IPS-15b (cell line): ENCODE measurements at regions not wholly inside any gene's neighbourhood (a gene's known extent, or its start where the extent isn't known, plus 50 kb on each side); places are given as distances from the start of the nearest gene placed in this dataset.

Source experiments
- H3K27me3 ChIP-seq: one replicate; pipeline ENCODE4 v1.6.1; 2013; ENCODE audit warnings: low read length; ENCODE audit not compliant: control insufficient read depth, insufficient read depth
- H3K36me3 ChIP-seq: one replicate; pipeline ENCODE4 v1.6.1; 2013; ENCODE audit warnings: low read length; ENCODE audit not compliant: control insufficient read depth, insufficient read depth
- H3K4me1 ChIP-seq: one replicate; pipeline ENCODE4 v1.6.1; 2013; ENCODE audit warnings: mild to moderate bottlenecking, low read length; ENCODE audit not compliant: control insufficient read depth, insufficient read depth
- H3K4me3 ChIP-seq: one replicate; pipeline ENCODE4 v1.5.1; 2013; ENCODE audit warnings: low read depth, low read length
- H3K9ac ChIP-seq: one replicate; pipeline ENCODE4 v1.6.1; 2013; ENCODE audit warnings: low read depth, mild to moderate bottlenecking, low read length
- H3K9me3 ChIP-seq: one replicate; pipeline ENCODE4 v1.6.1; 2013; ENCODE audit warnings: mild to moderate bottlenecking, low read length; ENCODE audit not compliant: control insufficient read depth, insufficient read depth

DNA sequence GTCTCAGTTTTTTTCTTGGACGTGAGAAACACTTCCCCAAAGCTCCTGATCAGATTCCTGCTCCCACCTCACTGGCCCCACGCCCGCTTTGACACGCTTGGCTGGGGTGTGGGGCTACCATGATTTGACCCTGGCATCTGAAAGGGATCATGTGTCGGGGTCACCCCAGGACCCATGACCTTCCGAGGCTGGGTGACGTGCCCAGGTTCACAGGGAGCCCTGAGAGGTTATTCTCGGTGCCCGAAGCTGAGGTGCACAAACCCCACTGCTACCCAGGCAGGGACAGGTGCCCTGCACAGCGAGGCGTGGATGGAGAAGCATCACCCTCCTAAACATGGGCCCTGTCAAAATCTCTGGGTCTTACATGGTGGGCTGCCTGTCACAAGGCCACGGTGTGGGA is 404.1 kb downstream of the GALR1 start:
- Histone ChIP-seq H3K9me3 (no peaks in the 10 kb centered on the region), H3K36me3 (no peaks in the 10 kb centered on the region), H3K27me3 (no peaks in the 10 kb centered on the region), H3K4me3 (no peak overlapping the region), H3K4me1 (no peaks in the 10 kb centered on the region), H3K9ac (no peak overlapping the region)

DNA sequence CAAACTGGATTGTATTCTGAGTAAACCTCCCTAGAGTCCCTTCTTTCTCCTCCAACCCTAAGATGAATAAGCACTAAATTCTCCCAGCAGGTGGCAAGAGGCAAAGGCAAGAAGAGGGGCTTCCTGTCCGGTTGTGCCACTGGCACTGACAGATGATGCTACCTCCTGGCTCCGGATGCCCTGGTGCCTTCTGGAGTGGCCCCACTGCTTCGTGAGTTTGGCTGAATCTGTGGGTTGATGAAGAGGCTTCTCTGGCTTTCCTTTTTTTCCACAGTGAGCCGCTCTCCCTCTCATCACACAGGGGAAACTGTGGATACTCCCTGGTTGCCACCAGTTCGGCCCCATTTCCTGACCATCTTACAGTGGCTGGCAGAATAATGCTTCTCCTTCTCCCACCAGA is 404.7 kb downstream of the GALR1 start:
- Histone ChIP-seq H3K27me3 (no peaks in the 10 kb centered on the region), H3K9ac (no peak overlapping the region), H3K4me3 (no peak overlapping the region), H3K36me3 (no peaks in the 10 kb centered on the region), H3K4me1 (no peaks in the 10 kb centered on the region), H3K9me3 (no peaks in the 10 kb centered on the region)

DNA sequence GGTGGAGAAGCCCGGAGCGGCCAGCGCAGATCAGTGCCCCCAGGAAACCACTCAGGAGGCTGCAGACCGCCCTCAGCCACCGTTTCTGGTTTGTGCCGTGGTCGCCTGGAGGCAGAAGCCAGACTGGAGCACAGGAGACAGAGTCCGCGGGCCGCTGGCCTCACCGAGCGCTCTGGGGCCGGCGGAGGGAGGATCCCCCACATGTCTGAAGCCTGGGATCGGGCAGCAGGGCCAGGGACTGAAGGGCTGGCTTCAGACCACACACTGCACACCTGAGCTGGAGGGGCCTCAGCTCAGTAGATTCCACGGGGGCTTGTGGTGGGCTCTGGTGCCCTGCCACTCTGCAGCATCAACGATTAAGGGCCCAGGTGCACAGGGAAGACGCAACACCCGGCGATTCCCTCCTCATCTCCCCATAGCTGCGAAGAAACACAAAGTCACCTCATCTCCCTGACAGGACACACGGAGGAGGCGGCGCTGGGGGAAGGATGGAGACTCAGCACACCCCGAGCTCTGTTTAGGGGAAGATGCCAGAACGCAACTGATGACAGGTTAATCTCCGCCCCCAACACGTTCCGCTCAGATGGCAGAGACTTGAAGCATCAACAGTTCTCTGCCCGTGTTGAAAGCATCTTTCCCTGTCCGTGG is 408.1 kb downstream of the GALR1 start:
- Histone ChIP-seq H3K36me3 (no peaks in the 10 kb centered on the region), H3K9me3 (no peaks in the 10 kb centered on the region), H3K4me3 (no peak overlapping the region), H3K9ac (no peak overlapping the region), H3K27me3 (no peaks in the 10 kb centered on the region), H3K4me1 (no peaks in the 10 kb centered on the region)

DNA sequence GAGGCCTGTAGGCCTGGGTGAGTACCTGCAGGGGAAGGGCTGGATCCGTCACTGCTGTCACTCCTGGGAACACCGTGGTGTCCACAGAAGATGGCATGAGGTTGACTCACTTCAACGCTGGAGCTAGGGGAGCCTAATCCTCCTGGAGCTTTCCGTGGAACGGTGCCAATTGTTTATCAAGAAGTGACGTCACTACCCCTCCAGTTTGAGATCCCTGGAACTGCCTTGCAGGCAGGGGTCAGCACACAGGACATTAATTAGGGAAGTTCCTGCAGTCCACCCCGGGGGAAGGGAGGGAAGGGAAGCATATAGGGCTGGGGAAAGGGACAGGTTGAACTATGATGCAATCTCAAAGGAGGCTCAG is 408.6 kb downstream of the GALR1 start:
- H3K27me3 ChIP-seq = no peaks in the 10 kb centered on the region
- H3K4me1 ChIP-seq = no peaks in the 10 kb centered on the region
- H3K9ac ChIP-seq = no peak overlapping the region

DNA sequence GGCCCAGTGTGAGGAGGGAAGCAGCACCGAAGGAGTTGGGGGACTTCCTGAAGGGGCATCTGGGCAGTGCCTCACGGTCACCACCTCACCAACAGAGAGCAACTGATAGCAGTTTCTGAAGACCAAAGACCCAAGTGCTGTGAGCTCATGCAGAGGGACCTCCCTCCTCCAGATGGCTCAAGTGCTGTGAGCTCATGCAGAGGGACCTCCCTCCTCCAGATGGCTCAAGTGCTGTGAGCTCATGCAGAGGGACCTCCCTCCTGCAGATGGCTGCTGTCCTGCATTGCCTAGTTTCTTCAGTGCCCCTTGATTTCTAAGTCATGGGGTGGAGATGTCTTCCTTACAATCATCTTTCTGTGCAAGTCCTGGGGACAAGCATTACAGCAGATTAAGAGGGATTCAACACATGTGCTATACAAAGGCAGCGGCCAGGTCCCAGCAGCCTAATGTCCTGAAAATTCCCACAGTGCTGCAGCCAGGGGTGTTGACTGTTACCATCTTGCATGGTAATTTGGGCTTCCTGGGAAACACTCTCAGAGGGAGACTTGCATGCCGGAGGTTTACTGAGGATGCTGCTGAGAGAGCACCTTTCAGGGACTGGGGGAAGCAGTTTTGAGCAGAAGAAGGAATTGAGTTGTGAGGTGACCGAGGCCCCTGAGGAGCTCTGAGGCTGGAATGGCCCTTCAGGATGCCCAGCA is 409.3 kb downstream of the GALR1 start:
- Histone ChIP-seq H3K36me3 (no peaks in the 10 kb centered on the region), H3K9ac (no peak overlapping the region), H3K9me3 (no peaks in the 10 kb centered on the region), H3K27me3 (no peaks in the 10 kb centered on the region), H3K4me3 (no peak overlapping the region), H3K4me1 (no peaks in the 10 kb centered on the region)

More for the DNA sequence above, 408.6 kb downstream of the GALR1 start:
- H3K4me3 ChIP-seq = no peak overlapping the region
- H3K36me3 ChIP-seq = no peaks in the 10 kb centered on the region
- no peaks in the 10 kb centered on the region for H3K9me3 ChIP-seq

DNA sequence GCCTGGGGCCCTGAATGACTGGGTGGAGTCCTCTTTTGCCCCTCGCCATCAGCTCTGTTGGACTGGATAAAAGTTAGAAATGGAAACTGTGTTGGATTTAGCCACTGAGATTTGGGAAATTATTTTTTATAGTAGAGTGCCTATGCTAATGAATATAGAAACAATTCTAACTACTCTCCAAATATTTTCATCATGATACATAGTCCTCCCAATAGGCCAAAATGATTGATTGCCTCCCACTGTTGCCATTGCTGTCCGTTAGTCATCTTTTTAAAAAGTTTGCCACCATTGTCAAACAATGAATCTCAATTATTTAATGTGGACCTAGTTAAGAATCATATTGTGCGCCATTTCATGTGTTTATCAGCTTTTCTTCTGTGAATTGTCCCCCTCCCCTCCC is 417.0 kb downstream of the GALR1 start:
- H3K9ac ChIP-seq = no peak overlapping the region
- no peak overlapping the region for H3K4me3 ChIP-seq
- no peaks in the 10 kb centered on the region for H3K9me3 ChIP-seq
- peaks cover 2% of the 10 kb centered on the region for H3K27me3 ChIP-seq
- peaks cover 2% of the 10 kb centered on the region for H3K4me1 ChIP-seq
- H3K36me3 ChIP-seq = no peaks in the 10 kb centered on the region

DNA sequence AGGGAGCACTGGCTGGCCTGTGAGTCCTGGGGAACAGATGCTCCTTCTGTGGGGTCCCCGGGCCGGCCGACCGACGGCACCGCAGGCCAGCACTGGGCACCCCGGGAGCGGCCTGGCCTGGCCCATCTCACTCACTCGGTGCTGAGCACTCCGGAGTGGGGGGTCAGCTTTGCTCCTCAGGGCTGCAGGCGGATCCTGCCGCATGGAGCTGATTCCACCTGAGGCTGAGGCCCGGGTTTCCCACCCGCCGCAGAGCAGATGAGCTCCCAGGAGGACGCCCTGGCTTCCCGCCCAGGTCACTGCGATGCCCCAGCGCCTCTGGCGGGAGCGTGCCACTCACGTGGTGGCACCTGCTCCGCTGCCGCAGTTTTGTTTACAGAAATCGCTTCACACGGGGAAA is 418.6 kb downstream of the GALR1 start:
- Histone ChIP-seq H3K4me3 (no peak overlapping the region), H3K9me3 (no peaks in the 10 kb centered on the region), H3K9ac (no peak overlapping the region), H3K27me3 (peaks cover 4% of the 10 kb centered on the region), H3K4me1 (peaks cover 2% of the 10 kb centered on the region), H3K36me3 (no peaks in the 10 kb centered on the region)

DNA sequence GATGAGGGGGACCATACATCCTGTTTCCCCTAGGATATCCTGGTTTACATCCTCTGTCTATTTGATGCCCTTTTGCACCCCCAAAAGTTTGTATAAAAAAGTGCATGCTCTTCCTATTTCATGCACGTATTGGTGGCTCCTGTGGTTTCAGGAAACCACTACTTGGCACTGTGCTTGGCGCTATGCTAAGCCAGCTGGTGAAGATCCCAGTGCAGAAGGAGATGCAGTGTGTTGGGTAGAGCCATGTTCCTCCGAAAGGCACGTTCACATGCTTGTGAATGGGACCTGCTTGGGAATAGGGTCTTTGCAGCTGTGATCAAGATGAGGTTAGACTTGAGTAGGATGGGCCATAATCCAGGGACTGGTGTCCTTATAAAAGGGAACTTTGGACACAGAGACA is 419.7 kb downstream of the GALR1 start:
- peaks cover 4% of the 10 kb centered on the region for H3K27me3 ChIP-seq

DNA sequence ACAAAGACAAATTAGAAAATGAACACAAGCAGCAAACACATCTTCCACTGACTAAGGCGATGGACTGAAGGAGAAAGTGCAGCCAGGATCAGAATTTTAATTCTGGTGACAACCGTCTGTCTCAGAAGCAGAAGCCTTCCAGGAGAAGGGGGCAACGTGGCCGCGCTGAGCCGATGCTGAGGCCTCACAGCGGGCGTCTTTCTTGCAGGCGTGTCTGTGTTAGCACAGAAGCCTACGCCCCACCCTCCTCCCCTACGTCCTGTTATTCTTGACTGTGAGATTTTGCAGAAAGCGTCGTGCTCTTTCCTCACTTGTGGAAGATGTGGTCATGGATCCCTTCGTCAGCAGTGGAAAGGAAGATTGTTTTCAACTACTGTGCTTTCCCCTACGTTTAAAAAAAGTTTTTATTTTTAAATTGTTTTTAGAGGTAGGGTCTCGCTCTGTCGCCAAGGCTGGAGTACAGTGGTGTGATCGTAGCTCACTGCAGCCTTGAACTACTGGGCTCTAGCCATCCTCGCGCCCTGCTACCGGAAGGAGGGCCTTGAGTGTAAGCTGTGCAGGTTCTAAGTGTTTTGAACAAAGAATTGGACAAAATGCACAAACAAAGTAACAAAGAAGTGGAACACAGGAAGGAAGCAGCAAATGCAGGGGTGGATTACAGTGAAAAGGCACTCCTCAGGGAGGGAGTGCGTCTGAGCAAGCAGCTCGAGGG is 422.0 kb downstream of the GALR1 start:
- Histone ChIP-seq H3K4me3 (no peak overlapping the region), H3K4me1 (no peaks in the 10 kb centered on the region), H3K9ac (no peak overlapping the region), H3K27me3 (peaks cover 4% of the 10 kb centered on the region), H3K36me3 (no peaks in the 10 kb centered on the region), H3K9me3 (no peaks in the 10 kb centered on the region)

More for the DNA sequence above, 419.7 kb downstream of the GALR1 start:
- Histone ChIP-seq H3K9ac (no peak overlapping the region), H3K36me3 (no peaks in the 10 kb centered on the region), H3K4me3 (no peak overlapping the region), H3K9me3 (no peaks in the 10 kb centered on the region), H3K4me1 (peaks cover 2% of the 10 kb centered on the region)

DNA sequence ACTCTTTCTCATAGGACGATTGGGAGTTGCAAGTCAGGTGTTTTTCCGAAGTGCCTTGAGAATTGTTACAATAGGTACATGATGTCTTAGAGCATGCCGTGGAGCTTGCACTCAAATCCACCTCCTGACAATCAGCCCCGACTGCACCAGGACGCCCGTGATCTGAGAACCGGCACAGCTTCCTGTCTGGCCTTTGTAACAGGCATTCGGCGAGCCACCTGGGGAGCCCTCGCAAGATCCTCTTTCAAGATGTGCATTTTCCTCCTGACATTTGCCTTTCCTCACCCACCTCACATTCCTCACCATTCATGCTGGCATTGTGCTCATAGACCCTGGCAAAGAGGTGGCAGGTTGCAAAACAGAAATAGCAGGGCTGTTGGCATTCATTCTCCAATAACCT is 427.3 kb downstream of the GALR1 start:
- no peaks in the 10 kb centered on the region for H3K4me1 ChIP-seq
- no peaks in the 10 kb centered on the region for H3K9me3 ChIP-seq
- peaks cover 3% of the 10 kb centered on the region for H3K27me3 ChIP-seq
- H3K4me3 ChIP-seq = no peak overlapping the region
- H3K9ac ChIP-seq = no peak overlapping the region
- no peaks in the 10 kb centered on the region for H3K36me3 ChIP-seq

DNA sequence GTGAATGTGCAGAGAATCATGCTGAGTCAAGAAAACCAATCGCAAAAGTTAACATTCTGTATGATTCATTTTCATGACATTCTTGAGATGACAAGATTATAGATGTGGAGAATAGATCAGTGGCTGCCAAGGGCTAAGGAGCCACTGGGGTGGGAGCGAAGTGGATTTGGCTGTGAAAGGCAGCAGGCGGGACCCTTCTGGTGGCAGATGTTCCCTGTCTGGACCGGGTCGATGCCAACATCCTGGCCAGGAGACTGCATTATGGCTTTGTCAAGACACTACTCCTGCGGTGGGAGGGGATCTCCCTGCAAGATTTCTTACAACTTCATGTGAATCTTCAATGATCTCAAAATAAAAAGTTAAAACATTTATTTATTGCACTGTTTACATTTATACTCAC is 427.9 kb downstream of the GALR1 start:
- no peaks in the 10 kb centered on the region for H3K4me1 ChIP-seq
- H3K9ac ChIP-seq = no peak overlapping the region
- no peaks in the 10 kb centered on the region for H3K9me3 ChIP-seq
- no peaks in the 10 kb centered on the region for H3K36me3 ChIP-seq
- H3K27me3 ChIP-seq = peaks cover 1% of the 10 kb centered on the region
- H3K4me3 ChIP-seq = no peak overlapping the region

DNA sequence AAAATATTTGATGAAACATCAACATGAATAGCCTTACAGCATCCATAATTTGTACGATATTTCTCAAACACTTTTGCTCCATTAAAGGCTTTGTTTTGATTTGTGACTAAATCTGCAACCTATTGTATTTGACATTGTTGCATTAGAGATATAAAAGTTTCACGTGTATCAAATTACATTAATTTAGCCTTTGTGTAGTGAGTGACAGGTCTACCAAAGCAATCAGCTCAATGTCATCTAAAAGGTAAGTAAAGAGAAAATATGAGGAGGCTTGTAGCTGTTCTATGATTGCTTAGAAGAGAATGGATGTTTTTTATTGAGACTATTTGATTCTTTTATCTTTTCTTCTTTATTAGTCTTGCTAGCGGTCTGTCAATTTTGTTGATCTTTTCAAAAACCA is 430.2 kb downstream of the GALR1 start:
- Histone ChIP-seq H3K9ac (no peak overlapping the region), H3K9me3 (no peaks in the 10 kb centered on the region), H3K27me3 (no peaks in the 10 kb centered on the region), H3K36me3 (no peaks in the 10 kb centered on the region), H3K4me1 (no peaks in the 10 kb centered on the region), H3K4me3 (no peak overlapping the region)
